SK-N-SH (cell line): ENCODE measurements at regions not wholly inside any gene's neighbourhood (a gene's known extent, or its start where the extent isn't known, plus 50 kb on each side); places are given as distances from the start of the nearest gene placed in this dataset.

Experiments used
- CTCF ChIA-PET: fragments of 300-600, 350-600 bp; formaldehyde crosslinking; extraction: SDS; loops from one replicate; lab custom pipeline; 2021; lab: Yijun Ruan, JAX
- POLR2A ChIA-PET: fragments of 350-600 bp; sonication (Branson Sonifier 250); formaldehyde crosslinking; extraction: SDS; loops from one replicate; lab custom pipeline; 2020; ENCODE audit warnings: antibody characterized with exemption, inconsistent platforms; lab: Yijun Ruan, JAX
- DNase-seq: peaks from one replicate; pipeline ENCODE4 v3.0.0; 2012
- H2AFZ ChIP-seq: fragments of 200-600 bp; sonication (generic); 2 replicates; pipeline ENCODE4 v1.8.1; 2016; ENCODE audit warnings: antibody characterized with exemption, mild to moderate bottlenecking, low read depth
- H3F3A ChIP-seq: fragments of 200-600 bp; sonication (generic); replicated peaks from 2 replicates; pipeline ENCODE3; 2016; ENCODE audit warnings: antibody characterized with exemption, mild to moderate bottlenecking; ENCODE audit not compliant: insufficient read depth
- H3K27ac ChIP-seq, 2 experiments: fragments of 200-500 bp in 1 of 2; fragments of 200-600 bp in 1 of 2; sonication (Bioruptor generic) in 1 of 2; sonication (generic), shearing (Covaris generic) in 1 of 2; 2 replicates each; pipeline versions ENCODE4 v1.5.1 to v1.6.1; 2014 to 2016; ENCODE audit warnings: low read depth in 2 of 2, inconsistent platforms in 1 of 2, low read length in 1 of 2, mild to moderate bottlenecking in 1 of 2, mixed read lengths in 1 of 2
- H3K27me3 ChIP-seq: fragments of 200-600 bp; sonication (generic), shearing (Covaris generic); 2 replicates; pipeline ENCODE4 v1.6.1; 2016; ENCODE audit warnings: mixed run types; ENCODE audit not compliant: insufficient read depth
- H3K36me3 ChIP-seq, 2 experiments: fragments of 200-500 bp in 1 of 2; fragments of 200-600 bp in 1 of 2; sonication (Bioruptor generic) in 1 of 2; sonication (generic) in 1 of 2; replicated peaks in 1 of 2; 2 replicates each; pipeline versions ENCODE3 to v1.5.1; 2014 to 2016; ENCODE audit warnings: low read length in 1 of 2, mild to moderate bottlenecking in 1 of 2; ENCODE audit not compliant: insufficient read depth in 2 of 2, control insufficient read depth in 1 of 2
- H3K4me1 ChIP-seq, 2 experiments: fragments of 200-500 bp in 1 of 2; fragments of 200-600 bp in 1 of 2; sonication (Bioruptor generic) in 1 of 2; sonication (generic), shearing (Covaris generic) in 1 of 2; 2 replicates each; pipeline versions ENCODE4 v1.5.1 to v1.6.1; 2014 to 2016; ENCODE audit warnings: low read depth in 1 of 2, low read length in 1 of 2, mixed run types in 1 of 2; ENCODE audit not compliant: insufficient read depth in 2 of 2, control insufficient read depth in 1 of 2
- H3K4me2 ChIP-seq: fragments of 200-600 bp; sonication (generic), shearing (Covaris generic); 2 replicates; pipeline ENCODE4 v1.6.1; 2017; ENCODE audit warnings: mixed run types
- H3K4me3 ChIP-seq, 2 experiments: fragments of 200-500 bp in 1 of 2; fragments of 200-600 bp in 1 of 2; sonication (Bioruptor generic) in 1 of 2; sonication (generic), shearing (Covaris generic) in 1 of 2; 2 replicates each; pipeline versions ENCODE4 v1.5.1 to v1.8.1; 2014 to 2016; ENCODE audit warnings: low read depth in 2 of 2, inconsistent platforms in 1 of 2, low read length in 1 of 2, mild to moderate bottlenecking in 1 of 2, mixed read lengths in 1 of 2, moderate library complexity in 1 of 2
- H3K79me2 ChIP-seq: fragments of 200-600 bp; sonication (generic); 2 replicates; pipeline ENCODE4 v1.8.1; 2017; ENCODE audit warnings: mild to moderate bottlenecking; ENCODE audit not compliant: insufficient read depth
- H3K9ac ChIP-seq: fragments of 200-600 bp; sonication (generic); 2 replicates; pipeline ENCODE4 v1.6.1; 2017; ENCODE audit warnings: mixed run types
- H3K9me2 ChIP-seq: fragments of 200-600 bp; sonication (generic); 2 replicates; pipeline ENCODE4 v1.6.1; 2017; ENCODE audit warnings: mixed run types
- H3K9me3 ChIP-seq: fragments of 200-600 bp; sonication (generic); 2 replicates; pipeline ENCODE4 v1.6.1; 2017; ENCODE audit warnings: mixed run types, mild to moderate bottlenecking, moderate library complexity
- H4K20me1 ChIP-seq: fragments of 200-600 bp; sonication (generic); 2 replicates; pipeline ENCODE4 v1.6.1; 2017; ENCODE audit warnings: mild to moderate bottlenecking, mixed run types; ENCODE audit not compliant: insufficient read depth
- ELF1 ChIP-seq: IDR thresholded peaks from 2 replicates; pipeline ENCODE4 v1.4.0; 2012
- EP300 ChIP-seq, 2 experiments: IDR thresholded peaks; 2 replicates each; pipeline versions ENCODE4 v1.4.0 to v1.6.1; 2012; ENCODE audit warnings: borderline replicate concordance in 1 of 2, low read depth in 1 of 2, low read length in 1 of 2
- EZH2phosphoT487 ChIP-seq: fragments of 200-600 bp; sonication (generic); IDR thresholded peaks from 2 replicates; pipeline ENCODE4 v1.6.1; 2017; ENCODE audit warnings: low read depth, mixed run types, mild to moderate bottlenecking, antibody characterized with exemption, moderate library complexity, borderline replicate concordance
- FOSL2 ChIP-seq: IDR thresholded peaks from 2 replicates; pipeline ENCODE4 v1.4.0; 2012; ENCODE audit warnings: low read depth, mild to moderate bottlenecking, moderate library complexity, borderline replicate concordance
- FOXJ3 ChIP-seq: sonication (generic); formaldehyde crosslinking; IDR thresholded peaks from 2 replicates; pipeline ENCODE4 v1.5.1; 2020; ENCODE audit warnings: mild to moderate bottlenecking, missing genetic modification reagents
- GABPA ChIP-seq: IDR thresholded peaks from 2 replicates; pipeline ENCODE4 v1.4.0; 2012; ENCODE audit warnings: low read depth, mild to moderate bottlenecking
- IRF3 ChIP-seq: fragments of 150-350 bp; IDR thresholded peaks from 2 replicates; pipeline ENCODE4 v1.6.1; 2016; ENCODE audit warnings: mild to moderate bottlenecking, low read depth, low read length
- MXI1 ChIP-seq: IDR thresholded peaks from 2 replicates; pipeline ENCODE4 v1.6.1; 2012; ENCODE audit warnings: mild to moderate bottlenecking, low read depth, low read length, improper control_type of control experiment
- PBX3 ChIP-seq: IDR thresholded peaks from 2 replicates; pipeline ENCODE4; 2012
- RAD21 ChIP-seq: IDR thresholded peaks from 2 replicates; pipeline ENCODE4 v1.6.1; 2012; ENCODE audit warnings: mild to moderate bottlenecking, low read length
- RCOR1 ChIP-seq: fragments of 150-350 bp; IDR thresholded peaks from 2 replicates; pipeline ENCODE4 v1.6.1; 2017; ENCODE audit warnings: antibody characterized with exemption, low read length
- SIN3A ChIP-seq: IDR thresholded peaks from 2 replicates; pipeline ENCODE4 v1.6.1; 2012; ENCODE audit warnings: low read depth, mild to moderate bottlenecking, low read length, moderate library complexity, borderline replicate concordance
- SMC3 ChIP-seq: IDR thresholded peaks from 2 replicates; pipeline ENCODE4 v1.6.1; 2012; ENCODE audit warnings: low read depth, low read length, improper control_type of control experiment
- TEAD4 ChIP-seq: IDR thresholded peaks from 2 replicates; pipeline ENCODE4 v1.4.0; 2012; ENCODE audit warnings: mild to moderate bottlenecking, borderline replicate concordance; ENCODE audit not compliant: insufficient read depth
- USF1 ChIP-seq: IDR thresholded peaks from 2 replicates; pipeline ENCODE4 v1.4.0; 2012; ENCODE audit warnings: low read depth, borderline replicate concordance
- USF2 ChIP-seq: fragments of 150-350 bp; IDR thresholded peaks from 2 replicates; pipeline ENCODE4 v1.6.1; 2017; ENCODE audit warnings: antibody characterized with exemption, low read length, low read depth, borderline replicate concordance
- ZBTB33 ChIP-seq: IDR thresholded peaks from 2 replicates; pipeline ENCODE4 v1.4.0; 2012; ENCODE audit warnings: low read depth, borderline replicate concordance
- WGBS: methylation state at CpG from one replicate; pipeline ENCODE4 v1.1.6; 2017; ENCODE audit warnings: low lambda C conversion rate; 5-methylcytosine and 5-hydroxymethylcytosine counted together

GRCh38 chr4:45294464-45294863, 568.1 kb upstream of the GNPDA2 start:
- POLR2A ChIA-PET: no interaction called here
- H3K27me3 ChIP-seq: no peaks in the 10 kb centered on the region
- no peaks in the 10 kb centered on the region for H3F3A ChIP-seq
- no peak overlapping the region for H3K4me2 ChIP-seq
- no peaks in the 10 kb centered on the region for H3K4me1 ChIP-seq
- H4K20me1 ChIP-seq: no peaks in the 10 kb centered on the region
- no peak overlapping the region for H3K4me3 ChIP-seq
- H3K9ac ChIP-seq: no peak overlapping the region
- peaks cover 6% of the 10 kb centered on the region; the same call in 1 of the 2 replicates for H3K9me3 ChIP-seq
- DNase-seq: no peak
- no peak overlapping the region for H3K27ac ChIP-seq
- WGBS: 6% methylated on average over 1 of the region's 1 CpG
- H3K79me2 ChIP-seq: no peaks in the 10 kb centered on the region
- H3K36me3 ChIP-seq: no peaks in the 10 kb centered on the region
- CTCF ChIA-PET: no interaction called here
- no peak overlapping the region for H2AFZ ChIP-seq
- H3K9me2 ChIP-seq: no peaks in the 10 kb centered on the region; the same call in 1 of the 2 replicates
- TF ChIP-seq GABPA: no peak
- no peak for TF ChIP-seq USF1
- TF ChIP-seq FOXJ3 (CRISPR knock-in tag): no peak
- TF ChIP-seq ELF1: no peak
- TF ChIP-seq SMC3: no peak
- no peak for TF ChIP-seq RCOR1
- TF ChIP-seq FOSL2: no peak
- no peak for TF ChIP-seq SIN3A
- no peak for TF ChIP-seq MXI1
- no peak for TF ChIP-seq EP300 (IDR thresholded peaks at IDR 0.05; ENCODE audit: borderline replicate concordance in 1 of 2, low read depth in 1 of 2, low read length in 1 of 2)
- TF ChIP-seq USF2: no peak
- TF ChIP-seq EZH2phosphoT487: no peak
- TF ChIP-seq, all 33 proteins: peak for 0

- Histone ChIP-seq H3K36me3 (no peaks in the 10 kb centered on the region), H3K4me2 (no peak overlapping the region), H3K9me3 (peaks cover 6% of the 10 kb centered on the region; the same call in 1 of the 2 replicates), H3K27ac (no peak overlapping the region), H3K4me1 (no peaks in the 10 kb centered on the region), H3K4me3 (no peak overlapping the region), H3K9me2 (no peaks in the 10 kb centered on the region; the same call in 1 of the 2 replicates), H3F3A (no peaks in the 10 kb centered on the region), H2AFZ (no peak overlapping the region), H3K79me2 (no peaks in the 10 kb centered on the region), H3K9ac (no peak overlapping the region), H4K20me1 (no peaks in the 10 kb centered on the region), H3K27me3 (no peaks in the 10 kb centered on the region)
- ChIA-PET CTCF (no interaction called here), POLR2A (no interaction called here)
- WGBS: 17% methylated on average over 6 of the region's 6 CpGs
- no peak for TF ChIP-seq RAD21
- no peak for TF ChIP-seq PBX3
- no peak for TF ChIP-seq USF1
- no peak for TF ChIP-seq TEAD4
- TF ChIP-seq IRF3: no peak
- TF ChIP-seq ZBTB33: no peak
- no peak for DNase-seq
Measured at GRCh38 chr4:45293335-45293734, 567.0 kb upstream of the GNPDA2 start.
